OCI-LY7 (cell line): ENCODE measurements at regions not wholly inside any gene's neighbourhood (a gene's known extent, or its start where the extent isn't known, plus 50 kb on each side); places are given as distances from the start of the nearest gene placed in this dataset.
"Not testable (repeated sequence)": the region's sequence is repeated elsewhere in the genome, so short reads cannot be mapped to it uniquely, and the experiment has no call there.

ENCODE experiments used
- BruUV-seq: library from RNA; stranded (reverse); fragments of 400-500 nt; replicated peaks from 2 replicates; lab custom pipeline; 2021; lab: Mats Ljungman, UMichigan
- CTCF ChIA-PET: fragments of 300-600 bp; sonication (Branson Sonifier 250); formaldehyde crosslinking; loops from one replicate; lab custom pipeline; 2022; ENCODE audit warnings: antibody characterized with exemption; ENCODE audit not compliant: unreplicated experiment; lab: Charles Lee
- POLR2A ChIA-PET: fragments of 300-600 bp; sonication (Branson Sonifier 250); formaldehyde crosslinking; loops from one replicate; lab custom pipeline; 2022; ENCODE audit warnings: antibody characterized with exemption; lab: Charles Lee
- DNase-seq: peaks from one replicate; pipeline ENCODE4 v3.0.0-alpha.2; 2015; ENCODE audit warnings: low spot score
- H2AFZ ChIP-seq: fragments of 200-600 bp; sonication (generic), shearing (Covaris generic); 2 replicates; pipeline ENCODE4 v1.6.1; 2014; ENCODE audit warnings: mild to moderate bottlenecking, antibody characterized with exemption, low read length, moderate library complexity
- H3K27ac ChIP-seq: fragments of 200-600 bp; sonication (generic); 2 replicates; pipeline ENCODE4 v1.5.1; 2014; ENCODE audit warnings: mixed run types, low read depth, mild to moderate bottlenecking, moderate library complexity, low read length, inconsistent platforms; ENCODE audit not compliant: poor library complexity, severe bottlenecking
- H3K36me3 ChIP-seq: fragments of 200-600 bp; sonication (generic); 2 replicates; pipeline ENCODE4 v1.6.1; 2014; ENCODE audit warnings: mild to moderate bottlenecking, antibody characterized with exemption, low read length, moderate library complexity, mixed read lengths; ENCODE audit not compliant: insufficient read depth
- H3K4me1 ChIP-seq: fragments of 200-600 bp; sonication (generic); 2 replicates; pipeline ENCODE4 v1.5.1; 2014; ENCODE audit warnings: mild to moderate bottlenecking, low read length; ENCODE audit not compliant: insufficient read depth, poor library complexity, severe bottlenecking
- H3K4me2 ChIP-seq: fragments of 200-600 bp; sonication (generic); 2 replicates; pipeline ENCODE4 v1.6.1; 2014; ENCODE audit warnings: mild to moderate bottlenecking, low read length
- H3K4me3 ChIP-seq: fragments of 200-600 bp; sonication (generic); 2 replicates; pipeline ENCODE4 v1.5.1; 2014; ENCODE audit warnings: mild to moderate bottlenecking, low read depth, low read length; ENCODE audit not compliant: poor library complexity, severe bottlenecking
- H3K79me2 ChIP-seq: fragments of 200-600 bp; sonication (generic); 2 replicates; pipeline ENCODE4 v1.6.1; 2016; ENCODE audit warnings: low read depth, mild to moderate bottlenecking, low read length, moderate library complexity, mixed read lengths; ENCODE audit not compliant: insufficient read depth
- H3K9me2 ChIP-seq: fragments of 200-600 bp; sonication (generic); 2 replicates; pipeline ENCODE4 v1.6.1; 2016; ENCODE audit warnings: mild to moderate bottlenecking, low read length, mixed read lengths; ENCODE audit not compliant: insufficient read depth
- H3K9me3 ChIP-seq: fragments of 200-600 bp; sonication (generic); 2 replicates; pipeline ENCODE4 v1.6.1; 2014; ENCODE audit warnings: mild to moderate bottlenecking, mixed run types, low read length, mixed read lengths
- H4K20me1 ChIP-seq: fragments of 200-600 bp; sonication (generic); 2 replicates; pipeline ENCODE4 v1.6.1; 2014; ENCODE audit warnings: mild to moderate bottlenecking, antibody characterized with exemption, low read length, moderate library complexity, mixed read lengths; ENCODE audit not compliant: insufficient read depth
- CTCF ChIP-seq: fragments of 200-600 bp; sonication (generic); conservative IDR thresholded peaks from 2 replicates; pipeline ENCODE4 v1.5.1; 2014; ENCODE audit warnings: mild to moderate bottlenecking, antibody characterized with exemption, low read length, moderate library complexity, mixed read lengths
- EZH2phosphoT487 ChIP-seq: fragments of 200-600 bp; sonication (generic); IDR thresholded peaks from 2 replicates; pipeline ENCODE4 v1.6.1; 2018; ENCODE audit warnings: low read depth, borderline replicate concordance, mild to moderate bottlenecking, mixed run types, antibody characterized with exemption, low read length, moderate library complexity, mixed read lengths
- intact Hi-C: fragments of 100-400 bp; cut with micrococcal nuclease; formaldehyde crosslinking; loops from one replicate; pipeline ENCODE4 v1.10.0; 2022; ENCODE audit not compliant: unreplicated experiment

- ChIA-PET POLR2A (no interaction called here), CTCF (no interaction called here)
- no peaks in the 10 kb centered on the region for H3K79me2 ChIP-seq
- intact Hi-C loops = no loop called here
- H3K27ac ChIP-seq = no peak overlapping the region
- no peaks in the 10 kb centered on the region for H3K36me3 ChIP-seq
- H3K4me2 ChIP-seq = no peak overlapping the region
- no peaks in the 10 kb centered on the region for H3K9me2 ChIP-seq
- DNase-seq = no peak
- H3K9me3 ChIP-seq = no peaks in the 10 kb centered on the region
- peaks cover 7% of the 10 kb centered on the region for H3K4me1 ChIP-seq
- no peak for TF ChIP-seq CTCF
- no peak for TF ChIP-seq EZH2phosphoT487
- H2AFZ ChIP-seq = no peak overlapping the region
- H4K20me1 ChIP-seq = no peaks in the 10 kb centered on the region
- BruUV-seq = no TSS peak
- H3K4me3 ChIP-seq = no peak overlapping the region
Measured at GRCh38 chr9:86575137-86575536, 220.9 kb upstream of the TUT7 start.

- Histone ChIP-seq H3K9me3 (no peaks in the 10 kb centered on the region), H3K4me1 (peaks cover 7% of the 10 kb centered on the region), H3K79me2 (no peaks in the 10 kb centered on the region), H3K36me3 (no peaks in the 10 kb centered on the region), H3K9me2 (no peaks in the 10 kb centered on the region), H3K4me2 (no peak overlapping the region), H4K20me1 (no peaks in the 10 kb centered on the region), H2AFZ (no peak overlapping the region), H3K27ac (no peak overlapping the region), H3K4me3 (no peak overlapping the region)
- ChIA-PET CTCF (no interaction called here), POLR2A (no interaction called here)
- no TSS peak for BruUV-seq
- no peak for TF ChIP-seq CTCF
- TF ChIP-seq EZH2phosphoT487 = no peak
- no peak for DNase-seq
- intact Hi-C loops = no loop called here
Measured at GRCh38 chr9:86573886-86574285, 219.7 kb upstream of the TUT7 start.

- no peak overlapping the region for H2AFZ ChIP-seq
Measured at GRCh38 chr9:86572904-86573303, 218.7 kb upstream of the TUT7 start.

GRCh38 chr9:86565603-86566002 is 211.4 kb upstream of the TUT7 start:
- POLR2A ChIA-PET, CTCF ChIA-PET, H3K36me3 ChIP-seq, intact Hi-C loops, H4K20me1 ChIP-seq, BruUV-seq, H3K79me2 ChIP-seq, H3K9me3 ChIP-seq, H3K27ac ChIP-seq, H2AFZ ChIP-seq, H3K4me3 ChIP-seq, H3K4me2 ChIP-seq, H3K9me2 ChIP-seq, DNase-seq, H3K4me1 ChIP-seq: not testable (repeated sequence)

More at GRCh38 chr9:86572904-86573303, 218.7 kb upstream of the TUT7 start:
- ChIA-PET CTCF (no interaction called here), POLR2A (no interaction called here)
- Histone ChIP-seq H3K36me3 (no peaks in the 10 kb centered on the region), H3K9me3 (no peaks in the 10 kb centered on the region), H3K4me1 (peaks cover 7% of the 10 kb centered on the region), H3K27ac (no peak overlapping the region), H3K4me2 (no peak overlapping the region), H4K20me1 (no peaks in the 10 kb centered on the region), H3K79me2 (no peaks in the 10 kb centered on the region), H3K4me3 (no peak overlapping the region), H3K9me2 (no peaks in the 10 kb centered on the region)
- BruUV-seq = no TSS peak
- no peak for DNase-seq
- TF ChIP-seq EZH2phosphoT487 = no peak
- no peak for TF ChIP-seq CTCF
- intact Hi-C loops = no loop called here
